ENCODE measurements at regions not wholly inside any gene's neighbourhood (a gene's known extent, or its start where the extent isn't known, plus 50 kb on each side); places are given as distances from the start of the nearest gene placed in this dataset.
"Not testable (repeated sequence)": the region's sequence is repeated elsewhere in the genome, so short reads cannot be mapped to it uniquely, and the experiment has no call there.

- H3K4me1 ChIP-seq (ENCODE audit: control insufficient read depth in 1 of 2, insufficient read depth in 2 of 2, low read depth in 1 of 2, low read length in 1 of 2); H3K9me2 ChIP-seq; H4K20me1 ChIP-seq (ENCODE audit: insufficient read depth); POLR2A ChIA-PET; H3K9ac ChIP-seq; H3K4me2 ChIP-seq; H3K36me3 ChIP-seq (replicated peaks in 1 of 2; ENCODE audit: control insufficient read depth in 1 of 2, insufficient read depth in 2 of 2, low read length in 1 of 2); H3K9me3 ChIP-seq; H3F3A ChIP-seq (replicated peaks; ENCODE audit: insufficient read depth); H3K27ac ChIP-seq (ENCODE audit: low read depth in 2 of 2, low read length in 1 of 2); CTCF ChIA-PET; DNase-seq; H3K4me3 ChIP-seq (ENCODE audit: low read depth in 2 of 2, low read length in 1 of 2); H3K79me2 ChIP-seq (ENCODE audit: insufficient read depth); H2AFZ ChIP-seq (ENCODE audit: low read depth): not testable (repeated sequence)
- peaks cover 10% of the 10 kb centered on the region; the same call in 1 of the 2 replicates for H3K27me3 ChIP-seq (ENCODE audit: insufficient read depth)
- WGBS (ENCODE audit: low lambda C conversion rate): 1% methylated on average over 5 of the region's 5 CpGs
Observed at GRCh38 chr1:147103416-147104155, 68.7 kb downstream of the PRKAB2 start.

- ChIA-PET POLR2A (no interaction called here), CTCF (no interaction called here)
- Histone ChIP-seq H3K9me3 (no peaks in the 10 kb centered on the region), H3K4me1 (ENCODE audit: control insufficient read depth in 1 of 2, insufficient read depth in 2 of 2, low read depth in 1 of 2, low read length in 1 of 2) (no peaks in the 10 kb centered on the region), H2AFZ (ENCODE audit: low read depth) (no peak overlapping the region), H3K9ac (no peak overlapping the region), H3K4me3 (ENCODE audit: low read depth in 2 of 2, low read length in 1 of 2) (no peak overlapping the region), H3K27me3 (ENCODE audit: insufficient read depth) (peaks cover 4% of the 10 kb centered on the region; the same call in 1 of the 2 replicates), H3F3A (replicated peaks; ENCODE audit: insufficient read depth) (no peaks in the 10 kb centered on the region), H3K79me2 (ENCODE audit: insufficient read depth) (no peaks in the 10 kb centered on the region), H3K4me2 (no peak overlapping the region), H3K27ac (ENCODE audit: low read depth in 2 of 2, low read length in 1 of 2) (no peak overlapping the region), H3K9me2 (no peaks in the 10 kb centered on the region), H3K36me3 (replicated peaks in 1 of 2; ENCODE audit: control insufficient read depth in 1 of 2, insufficient read depth in 2 of 2, low read length in 1 of 2) (no peaks in the 10 kb centered on the region), H4K20me1 (ENCODE audit: insufficient read depth) (no peaks in the 10 kb centered on the region)
- no peak for TF ChIP-seq MXI1 (IDR thresholded peaks at IDR 0.05; ENCODE audit: low read depth, low read length)
- no peak for TF ChIP-seq RFX5 (IDR thresholded peaks at IDR 0.05; ENCODE audit: low read length)
- WGBS (ENCODE audit: low lambda C conversion rate): 5% methylated on average over 4 of the region's 6 CpGs
- no peak for DNase-seq
Observed at GRCh38 chr1:147099192-147099591, 73.1 kb downstream of the PRKAB2 start.

GRCh38 chr1:147098338-147098973 lies 73.8 kb downstream of the PRKAB2 start:
- H3F3A ChIP-seq (replicated peaks; ENCODE audit: insufficient read depth); DNase-seq; H3K4me3 ChIP-seq (ENCODE audit: low read depth in 2 of 2, low read length in 1 of 2); H2AFZ ChIP-seq (ENCODE audit: low read depth); H3K27ac ChIP-seq (ENCODE audit: low read depth in 2 of 2, low read length in 1 of 2); POLR2A ChIA-PET; H3K9ac ChIP-seq; CTCF ChIA-PET; H4K20me1 ChIP-seq (ENCODE audit: insufficient read depth); H3K36me3 ChIP-seq (replicated peaks in 1 of 2; ENCODE audit: control insufficient read depth in 1 of 2, insufficient read depth in 2 of 2, low read length in 1 of 2); H3K79me2 ChIP-seq (ENCODE audit: insufficient read depth); H3K27me3 ChIP-seq (ENCODE audit: insufficient read depth); H3K4me2 ChIP-seq; H3K9me3 ChIP-seq; H3K4me1 ChIP-seq (ENCODE audit: control insufficient read depth in 1 of 2, insufficient read depth in 2 of 2, low read depth in 1 of 2, low read length in 1 of 2); H3K9me2 ChIP-seq: not testable (repeated sequence)
- 20% methylated on average over 9 of the region's 11 CpGs for WGBS (ENCODE audit: low lambda C conversion rate)
- TF ChIP-seq RAD21 (IDR thresholded peaks at IDR 0.05; ENCODE audit: low read length) (peak; percentile 47), CTCF (IDR thresholded peaks at IDR 0.05) (peak; percentile 52)

Measured in SK-N-SH (cell line).